ENCODE measurements at regions not wholly inside any gene's neighbourhood (a gene's known extent, or its start where the extent isn't known, plus 50 kb on each side); places are given as distances from the start of the nearest gene placed in this dataset.

DNA sequence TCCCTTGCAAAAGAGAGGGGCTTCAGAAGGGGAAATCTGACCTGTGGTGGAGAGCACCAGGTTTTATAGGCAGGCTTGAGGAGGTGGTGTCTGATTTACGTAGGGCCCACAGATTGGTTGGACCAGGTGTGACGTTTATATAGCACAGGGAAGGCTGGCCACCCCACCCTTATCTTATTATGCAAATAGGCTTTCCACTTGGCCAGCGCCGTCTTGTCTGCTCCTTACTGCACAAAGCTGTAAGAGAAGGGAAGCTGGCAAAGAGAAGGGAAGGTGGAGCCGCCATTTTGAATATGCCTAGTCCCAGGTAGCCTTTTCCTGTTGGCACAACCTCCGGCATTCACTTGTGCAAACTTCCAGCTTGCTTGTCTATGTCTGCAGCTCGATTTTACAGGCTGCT, 221.4 kb downstream of the GATA3 start:
- Histone ChIP-seq H3K27me3 (replicated peaks in 1 of 2; ENCODE audit: control insufficient read depth in 2 of 2, insufficient read depth in 2 of 2, low read length in 1 of 2) (no peaks in the 10 kb centered on the region), H2AFZ (ENCODE audit: control insufficient read depth, low read depth, low read length) (no peak overlapping the region), H4K20me1 (ENCODE audit: control insufficient read depth, insufficient read depth) (no peaks in the 10 kb centered on the region), H3K9ac (ENCODE audit: control insufficient read depth, insufficient read depth, low read length) (no peak overlapping the region), H3K79me2 (ENCODE audit: control insufficient read depth, insufficient read depth, low read length) (no peaks in the 10 kb centered on the region), H3K4me1 (ENCODE audit: control insufficient read depth, insufficient read depth, low read length) (no peaks in the 10 kb centered on the region), H3K36me3 (ENCODE audit: control insufficient read depth in 2 of 2, insufficient read depth in 2 of 2, low read length in 1 of 2) (no peaks in the 10 kb centered on the region), H3K4me3 (no peak overlapping the region), H3K9me3 (replicated peaks; ENCODE audit: control insufficient read depth, insufficient read depth, low read length) (no peaks in the 10 kb centered on the region), H3K27ac (ENCODE audit: control insufficient read depth, insufficient read depth) (no peak overlapping the region), H3K4me2 (ENCODE audit: control insufficient read depth, insufficient read depth) (no peak overlapping the region)
- in situ Hi-C loops (cut with MboI) (no loop called here), intact Hi-C loops (cut with micrococcal nuclease; ENCODE audit: unreplicated experiment) (loop anchor here (10.0 kb wide), 1 partner anchor 59 kb away; no protein-coding TSS in a partner anchor)
- ChIA-PET POLR2A (no interaction called here), RAD21 (ENCODE audit: unreplicated experiment) (no interaction called here), CTCF (interaction anchor here (0.6 kb wide), 1 partner anchor 28 kb away, joined by 3 read pairs; no protein-coding TSS in a partner anchor), SMC1A (ENCODE audit: uncharacterized antibody, unreplicated experiment) (no interaction called here)
- FAIRE-seq, result no peak
- TF ChIP-seq SP1 (IDR thresholded peaks at IDR 0.05; ENCODE audit: low read depth, low read length) (no peak), CHD4 (IDR thresholded peaks at IDR 0.05) (no peak), ASH2L (IDR thresholded peaks at IDR 0.05; ENCODE audit: borderline replicate concordance, low read depth) (no peak), NFXL1 (IDR thresholded peaks at IDR 0.05; ENCODE audit: borderline replicate concordance) (no peak), SMARCA5 (IDR thresholded peaks at IDR 0.05) (no peak), ATF7 (IDR thresholded peaks at IDR 0.05; ENCODE audit: low read depth) (no peak), JUND (IDR thresholded peaks at IDR 0.05; ENCODE audit: low read depth, low read length) (no peak), CBX3 (IDR thresholded peaks at IDR 0.05; ENCODE audit: borderline replicate concordance, low read depth) (no peak), MXI1 (IDR thresholded peaks at IDR 0.05; ENCODE audit: low read depth, low read length) (no peak)
- TF ChIP-seq, protein P1, sequence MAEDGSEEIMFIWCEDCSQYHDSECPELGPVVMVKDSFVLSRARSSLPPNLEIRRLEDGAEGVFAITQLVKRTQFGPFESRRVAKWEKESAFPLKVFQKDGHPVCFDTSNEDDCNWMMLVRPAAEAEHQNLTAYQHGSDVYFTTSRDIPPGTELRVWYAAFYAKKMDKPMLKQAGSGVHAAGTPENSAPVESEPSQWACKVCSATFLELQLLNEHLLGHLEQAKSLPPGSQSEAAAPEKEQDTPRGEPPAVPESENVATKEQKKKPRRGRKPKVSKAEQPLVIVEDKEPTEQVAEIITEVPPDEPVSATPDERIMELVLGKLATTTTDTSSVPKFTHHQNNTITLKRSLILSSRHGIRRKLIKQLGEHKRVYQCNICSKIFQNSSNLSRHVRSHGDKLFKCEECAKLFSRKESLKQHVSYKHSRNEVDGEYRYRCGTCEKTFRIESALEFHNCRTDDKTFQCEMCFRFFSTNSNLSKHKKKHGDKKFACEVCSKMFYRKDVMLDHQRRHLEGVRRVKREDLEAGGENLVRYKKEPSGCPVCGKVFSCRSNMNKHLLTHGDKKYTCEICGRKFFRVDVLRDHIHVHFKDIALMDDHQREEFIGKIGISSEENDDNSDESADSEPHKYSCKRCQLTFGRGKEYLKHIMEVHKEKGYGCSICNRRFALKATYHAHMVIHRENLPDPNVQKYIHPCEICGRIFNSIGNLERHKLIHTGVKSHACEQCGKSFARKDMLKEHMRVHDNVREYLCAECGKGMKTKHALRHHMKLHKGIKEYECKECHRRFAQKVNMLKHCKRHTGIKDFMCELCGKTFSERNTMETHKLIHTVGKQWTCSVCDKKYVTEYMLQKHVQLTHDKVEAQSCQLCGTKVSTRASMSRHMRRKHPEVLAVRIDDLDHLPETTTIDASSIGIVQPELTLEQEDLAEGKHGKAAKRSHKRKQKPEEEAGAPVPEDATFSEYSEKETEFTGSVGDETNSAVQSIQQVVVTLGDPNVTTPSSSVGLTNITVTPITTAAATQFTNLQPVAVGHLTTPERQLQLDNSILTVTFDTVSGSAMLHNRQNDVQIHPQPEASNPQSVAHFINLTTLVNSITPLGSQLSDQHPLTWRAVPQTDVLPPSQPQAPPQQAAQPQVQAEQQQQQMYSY (CRISPR knock-in tag; IDR thresholded peaks at IDR 0.05), result no peak
- TF ChIP-seq, protein P2, sequence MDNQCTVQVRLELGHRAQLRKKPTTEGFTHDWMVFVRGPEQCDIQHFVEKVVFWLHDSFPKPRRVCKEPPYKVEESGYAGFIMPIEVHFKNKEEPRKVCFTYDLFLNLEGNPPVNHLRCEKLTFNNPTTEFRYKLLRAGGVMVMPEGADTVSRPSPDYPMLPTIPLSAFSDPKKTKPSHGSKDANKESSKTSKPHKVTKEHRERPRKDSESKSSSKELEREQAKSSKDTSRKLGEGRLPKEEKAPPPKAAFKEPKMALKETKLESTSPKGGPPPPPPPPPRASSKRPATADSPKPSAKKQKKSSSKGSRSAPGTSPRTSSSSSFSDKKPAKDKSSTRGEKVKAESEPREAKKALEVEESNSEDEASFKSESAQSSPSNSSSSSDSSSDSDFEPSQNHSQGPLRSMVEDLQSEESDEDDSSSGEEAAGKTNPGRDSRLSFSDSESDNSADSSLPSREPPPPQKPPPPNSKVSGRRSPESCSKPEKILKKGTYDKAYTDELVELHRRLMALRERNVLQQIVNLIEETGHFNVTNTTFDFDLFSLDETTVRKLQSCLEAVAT (IDR thresholded peaks at IDR 0.05), result no peak
- TF ChIP-seq, protein P3, sequence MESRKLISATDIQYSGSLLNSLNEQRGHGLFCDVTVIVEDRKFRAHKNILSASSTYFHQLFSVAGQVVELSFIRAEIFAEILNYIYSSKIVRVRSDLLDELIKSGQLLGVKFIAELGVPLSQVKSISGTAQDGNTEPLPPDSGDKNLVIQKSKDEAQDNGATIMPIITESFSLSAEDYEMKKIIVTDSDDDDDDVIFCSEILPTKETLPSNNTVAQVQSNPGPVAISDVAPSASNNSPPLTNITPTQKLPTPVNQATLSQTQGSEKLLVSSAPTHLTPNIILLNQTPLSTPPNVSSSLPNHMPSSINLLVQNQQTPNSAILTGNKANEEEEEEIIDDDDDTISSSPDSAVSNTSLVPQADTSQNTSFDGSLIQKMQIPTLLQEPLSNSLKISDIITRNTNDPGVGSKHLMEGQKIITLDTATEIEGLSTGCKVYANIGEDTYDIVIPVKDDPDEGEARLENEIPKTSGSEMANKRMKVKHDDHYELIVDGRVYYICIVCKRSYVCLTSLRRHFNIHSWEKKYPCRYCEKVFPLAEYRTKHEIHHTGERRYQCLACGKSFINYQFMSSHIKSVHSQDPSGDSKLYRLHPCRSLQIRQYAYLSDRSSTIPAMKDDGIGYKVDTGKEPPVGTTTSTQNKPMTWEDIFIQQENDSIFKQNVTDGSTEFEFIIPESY (IDR thresholded peaks at IDR 0.05), result no peak
- BruUV-seq (replicated peaks), result no TSS peak
- 29% methylated on average over 7 of the region's 7 CpGs for WGBS (ENCODE audit: insufficient coverage, insufficient replicate concordance, low lambda C conversion rate, missing lambda C conversion rate)
- DNase-seq (ENCODE audit: low read depth, low spot score), result no peak
- ATAC-seq, result no peak
